A549 (cell line): ENCODE measurements at regions not wholly inside any gene's neighbourhood (a gene's known extent, or its start where the extent isn't known, plus 50 kb on each side); places are given as distances from the start of the nearest gene placed in this dataset.

Source experiments
- BHLHE40 ChIP-seq: IDR thresholded peaks from 2 replicates; pipeline ENCODE4 v1.6.1; 2012; ENCODE audit warnings: low read depth, low read length, inconsistent platforms
- CTCF ChIP-seq: fragments of >200 bp; sonication (Bioruptor Twin); formaldehyde crosslinking; IDR thresholded peaks from 3 replicates; pipeline ENCODE4 v1.5.1; 2016
- HDAC2 ChIP-seq: fragments of 200-600 bp; sonication (generic); IDR thresholded peaks from 2 replicates; pipeline ENCODE4 v1.6.1; 2016
- JUN ChIP-seq, 2 experiments: fragments of >200 bp; sonication (Bioruptor Twin); formaldehyde crosslinking; IDR thresholded peaks; 2 replicates in 1 of 2; 3 replicates in 1 of 2; pipeline ENCODE4 v1.6.1; 2016 to 2017
- KDM5A ChIP-seq: fragments of 200-600 bp; sonication (generic); IDR thresholded peaks from 2 replicates; pipeline ENCODE4 v1.6.1; 2016; ENCODE audit warnings: antibody characterized with exemption, mild to moderate bottlenecking
- PHF8 ChIP-seq: fragments of 200-600 bp; sonication (generic); IDR thresholded peaks from 2 replicates; pipeline ENCODE4 v1.6.1; 2016; ENCODE audit warnings: low read depth, mild to moderate bottlenecking, antibody characterized with exemption, moderate library complexity, borderline replicate concordance
- POLR2A ChIP-seq: IDR thresholded peaks from 2 replicates; pipeline ENCODE4 v1.6.1; 2012; ENCODE audit warnings: mild to moderate bottlenecking, low read length
- SMC3 ChIP-seq: fragments of >200 bp; sonication (Bioruptor Twin); formaldehyde crosslinking; IDR thresholded peaks from 3 replicates; pipeline ENCODE4 v1.6.1; 2018; ENCODE audit warnings: inconsistent platforms

DNA sequence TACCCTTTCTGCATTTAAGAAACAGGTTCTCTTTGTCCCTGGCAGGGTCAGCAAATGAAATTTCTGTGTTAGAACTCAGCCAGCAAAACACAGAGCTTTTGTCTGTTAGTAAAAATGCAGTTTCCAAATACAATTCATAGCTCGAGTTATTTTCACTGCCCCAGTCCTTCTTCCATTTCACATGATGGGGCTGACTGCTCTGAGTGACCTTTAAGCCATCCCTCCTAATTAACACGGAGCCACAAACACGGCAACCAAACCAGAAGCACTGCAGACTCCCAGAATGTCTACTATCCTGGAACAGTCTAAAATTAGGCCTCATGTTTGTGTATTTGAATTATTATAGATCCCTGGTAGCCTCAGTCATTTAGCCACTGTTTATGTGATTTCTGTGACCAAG lies 99.1 kb upstream of the RGS4 start:
- TF ChIP-seq SMC3 (no peak), HDAC2 (no peak), POLR2A (no peak), JUN (IDR thresholded peaks at IDR 0.05) (no peak), PHF8 (no peak), CTCF (no peak), BHLHE40 (no peak), KDM5A (no peak)
